CD14-positive monocyte (primary cell): ENCODE measurements at regions not wholly inside any gene's neighbourhood (a gene's known extent, or its start where the extent isn't known, plus 50 kb on each side); places are given as distances from the start of the nearest gene placed in this dataset.
A peak's percentile ranks its signal among the peaks of the same experiment; 100 is the strongest.

Source experiments
- DNase-seq, 3 donors: peaks; one replicate each; pipeline ENCODE4 v3.0.0-alpha.2; 2011 to 2022
- H2AFZ ChIP-seq: 2 replicates; pipeline ENCODE4 v1.6.0; 2012; ENCODE audit warnings: mild to moderate bottlenecking, low read depth, low read length, inconsistent platforms; ENCODE audit not compliant: insufficient read depth, poor library complexity, severe bottlenecking
- H3K27ac ChIP-seq, 2 donors: 1 replicate in 1 of 2; 2 replicates in 1 of 2; pipeline ENCODE4 v1.5.1; 2012 to 2013; ENCODE audit warnings: low read length in 2 of 2, control low read depth in 1 of 2, inconsistent platforms in 1 of 2, low read depth in 1 of 2, mild to moderate bottlenecking in 1 of 2
- H3K27me3 ChIP-seq, 2 donors: one replicate each; pipeline versions ENCODE4 v1.6.0 to v1.6.1; 2011 to 2013; ENCODE audit warnings: low read length in 2 of 2; ENCODE audit not compliant: control insufficient read depth in 2 of 2, insufficient read depth in 2 of 2
- H3K36me3 ChIP-seq, 2 donors: replicated peaks in 1 of 2; 1 replicate in 1 of 2; 2 replicates in 1 of 2; pipeline versions ENCODE4 v1.5.1 to v1.6.1; 2012 to 2013; ENCODE audit warnings: low read length in 2 of 2, control low read depth in 1 of 2, inconsistent platforms in 1 of 2, mild to moderate bottlenecking in 1 of 2; ENCODE audit not compliant: insufficient read depth in 2 of 2, control insufficient read depth in 1 of 2
- H3K4me1 ChIP-seq, 2 donors: 1 replicate in 1 of 2; 2 replicates in 1 of 2; pipeline versions ENCODE4 v1.5.1 to v1.6.1; 2012 to 2013; ENCODE audit warnings: low read length in 2 of 2, control low read depth in 1 of 2, inconsistent platforms in 1 of 2, mild to moderate bottlenecking in 1 of 2, moderate library complexity in 1 of 2; ENCODE audit not compliant: insufficient read depth in 2 of 2, control insufficient read depth in 1 of 2
- H3K4me2 ChIP-seq: replicated peaks from 2 replicates; pipeline ENCODE3; 2012; ENCODE audit warnings: low read length, moderate library complexity, mild to moderate bottlenecking; ENCODE audit not compliant: poor library complexity, severe bottlenecking; ENCODE audit errors: extremely low read depth
- H3K4me3 ChIP-seq, 3 experiments: fragments of 200-600 bp in 1 of 3; sonication (generic) in 1 of 3; replicated peaks in 1 of 3; 1 replicate in 2 of 3; 2 replicates in 1 of 3; pipeline ENCODE4 v1.5.1; 2011 to 2013; ENCODE audit warnings: low read length in 3 of 3, mild to moderate bottlenecking in 3 of 3, control low read depth in 2 of 3, low read depth in 2 of 3, inconsistent platforms in 1 of 3, moderate library complexity in 1 of 3
- H3K79me2 ChIP-seq: 2 replicates; pipeline ENCODE4 v1.6.0; 2012; ENCODE audit warnings: mild to moderate bottlenecking, control low read depth, inconsistent platforms, low read length, moderate library complexity; ENCODE audit not compliant: insufficient read depth
- H3K9ac ChIP-seq: 2 replicates; pipeline ENCODE4 v1.6.0; 2017; ENCODE audit warnings: low read length, mild to moderate bottlenecking; ENCODE audit not compliant: insufficient read depth, poor library complexity, severe bottlenecking
- H3K9me3 ChIP-seq, 2 donors: replicated peaks in 1 of 2; 1 replicate in 1 of 2; 2 replicates in 1 of 2; pipeline versions ENCODE4 v1.5.1 to v1.6.1; 2012 to 2013; ENCODE audit warnings: low read length in 2 of 2, control low read depth in 1 of 2; ENCODE audit not compliant: control insufficient read depth in 1 of 2, insufficient read depth in 1 of 2
- H4K20me1 ChIP-seq: 2 replicates; pipeline ENCODE4 v1.6.0; 2012; ENCODE audit warnings: mild to moderate bottlenecking, low read length, control low read depth, moderate library complexity; ENCODE audit not compliant: insufficient read depth
- H3K27ac Mint-ChIP-seq, 7 donors: one replicate each; pipeline ENCODE4 v1.8.0; 2020; ENCODE audit warnings: mild to moderate bottlenecking in 7 of 7, mixed read lengths in 7 of 7, moderate library complexity in 6 of 7, inconsistent platforms in 2 of 7
- H3K27me3 Mint-ChIP-seq, 3 donors: one replicate each; pipeline ENCODE4 v1.8.0; 2021 to 2022; ENCODE audit warnings: low read depth in 3 of 3, mild to moderate bottlenecking in 3 of 3, mixed read lengths in 3 of 3, moderate library complexity in 3 of 3, inconsistent platforms in 1 of 3
- H3K36me3 Mint-ChIP-seq, 2 donors: one replicate each; pipeline ENCODE4 v1.8.0; 2020; ENCODE audit warnings: mixed read lengths in 2 of 2, inconsistent platforms in 1 of 2, mild to moderate bottlenecking in 1 of 2
- H3K4me1 Mint-ChIP-seq: one replicate; pipeline ENCODE4 v1.8.0; 2020; ENCODE audit warnings: mild to moderate bottlenecking, mixed read lengths
- H3K4me3 Mint-ChIP-seq, 2 donors: one replicate each; pipeline ENCODE4 v1.8.0; 2020; ENCODE audit warnings: mild to moderate bottlenecking in 2 of 2, mixed read lengths in 2 of 2, moderate library complexity in 1 of 2
- H3K9me3 Mint-ChIP-seq, 7 donors: one replicate each; pipeline ENCODE4 v1.8.0; 2020 to 2022; ENCODE audit warnings: mixed read lengths in 7 of 7, mild to moderate bottlenecking in 6 of 7, moderate library complexity in 6 of 7, inconsistent platforms in 2 of 7
- WGBS: methylation state at CpG from one replicate; pipeline ENCODE4 v1.1.5; 2013; ENCODE audit warnings: missing lambda C conversion rate; ENCODE audit not compliant: insufficient coverage; 5-methylcytosine and 5-hydroxymethylcytosine counted together
- intact Hi-C, 2 donors: fragments of 100-400 bp; cut with micrococcal nuclease; formaldehyde crosslinking; loops; one replicate each; pipeline versions ENCODE4 v1.15.0 to v1.15.1; 2023
- TF ChIP-seq, protein P1 (sequence below): fragments of 200-600 bp; IDR thresholded peaks from one replicate; pipeline ENCODE4 v1.8.0; 2022; ENCODE audit warnings: antibody characterized with exemption, mild to moderate bottlenecking

DNA sequence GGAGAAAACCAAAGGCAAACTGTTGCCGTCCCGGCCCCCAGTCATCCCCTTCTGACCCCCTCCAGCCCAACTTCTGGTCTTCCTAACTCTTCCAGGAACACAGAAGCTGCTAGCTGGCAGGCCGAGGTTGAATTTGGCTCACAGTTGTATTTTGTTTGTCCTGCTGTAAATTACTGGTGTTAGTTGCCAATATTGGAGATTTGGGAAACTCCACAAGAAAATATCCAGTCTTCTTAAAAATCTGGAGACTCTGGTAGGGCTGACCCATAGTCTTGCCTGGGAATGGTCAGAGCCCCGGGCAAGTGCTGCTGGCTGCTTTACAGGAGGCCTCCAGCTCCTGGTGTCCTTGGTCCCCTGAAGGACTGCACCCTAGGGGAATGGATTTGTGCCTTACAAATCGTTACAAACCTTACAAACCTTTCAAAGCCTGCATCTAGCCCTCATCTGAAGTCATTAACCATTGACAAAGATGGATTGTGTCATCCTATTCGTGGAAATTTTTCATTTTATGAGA, 112.0 kb upstream of the MCTP2 start:
- Mint-ChIP-seq H3K4me3 (no peak overlapping the region), H3K9me3 (no peaks in the 10 kb centered on the region), H3K27ac (no peak overlapping the region), H3K4me1 (peaks cover 8% of the 10 kb centered on the region), H3K36me3 (no peaks in the 10 kb centered on the region), H3K27me3 (peaks cover 0 to 2% (median 0%) of the 10 kb centered on the region in 3 donors)
- TF ChIP-seq, protein P1, sequence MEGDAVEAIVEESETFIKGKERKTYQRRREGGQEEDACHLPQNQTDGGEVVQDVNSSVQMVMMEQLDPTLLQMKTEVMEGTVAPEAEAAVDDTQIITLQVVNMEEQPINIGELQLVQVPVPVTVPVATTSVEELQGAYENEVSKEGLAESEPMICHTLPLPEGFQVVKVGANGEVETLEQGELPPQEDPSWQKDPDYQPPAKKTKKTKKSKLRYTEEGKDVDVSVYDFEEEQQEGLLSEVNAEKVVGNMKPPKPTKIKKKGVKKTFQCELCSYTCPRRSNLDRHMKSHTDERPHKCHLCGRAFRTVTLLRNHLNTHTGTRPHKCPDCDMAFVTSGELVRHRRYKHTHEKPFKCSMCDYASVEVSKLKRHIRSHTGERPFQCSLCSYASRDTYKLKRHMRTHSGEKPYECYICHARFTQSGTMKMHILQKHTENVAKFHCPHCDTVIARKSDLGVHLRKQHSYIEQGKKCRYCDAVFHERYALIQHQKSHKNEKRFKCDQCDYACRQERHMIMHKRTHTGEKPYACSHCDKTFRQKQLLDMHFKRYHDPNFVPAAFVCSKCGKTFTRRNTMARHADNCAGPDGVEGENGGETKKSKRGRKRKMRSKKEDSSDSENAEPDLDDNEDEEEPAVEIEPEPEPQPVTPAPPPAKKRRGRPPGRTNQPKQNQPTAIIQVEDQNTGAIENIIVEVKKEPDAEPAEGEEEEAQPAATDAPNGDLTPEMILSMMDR, result no peak
- Histone ChIP-seq H4K20me1 (no peaks in the 10 kb centered on the region), H3K27me3 (no peaks in the 10 kb centered on the region), H3K4me2 (no peak overlapping the region), H3K79me2 (no peaks in the 10 kb centered on the region), H2AFZ (peak overlapping the region; percentile 45), H3K9ac (no peak overlapping the region), H3K4me1 (peaks cover 9 to 11% of the 10 kb centered on the region in 2 donors), H3K4me3 (no peak overlapping the region), H3K9me3 (no peaks in the 10 kb centered on the region), H3K36me3 (no peaks in the 10 kb centered on the region), H3K27ac (no peak overlapping the region)
- no peak for DNase-seq
- WGBS, result 70% methylated on average over 2 of the region's 6 CpGs
- intact Hi-C loops, result no loop called here

DNA sequence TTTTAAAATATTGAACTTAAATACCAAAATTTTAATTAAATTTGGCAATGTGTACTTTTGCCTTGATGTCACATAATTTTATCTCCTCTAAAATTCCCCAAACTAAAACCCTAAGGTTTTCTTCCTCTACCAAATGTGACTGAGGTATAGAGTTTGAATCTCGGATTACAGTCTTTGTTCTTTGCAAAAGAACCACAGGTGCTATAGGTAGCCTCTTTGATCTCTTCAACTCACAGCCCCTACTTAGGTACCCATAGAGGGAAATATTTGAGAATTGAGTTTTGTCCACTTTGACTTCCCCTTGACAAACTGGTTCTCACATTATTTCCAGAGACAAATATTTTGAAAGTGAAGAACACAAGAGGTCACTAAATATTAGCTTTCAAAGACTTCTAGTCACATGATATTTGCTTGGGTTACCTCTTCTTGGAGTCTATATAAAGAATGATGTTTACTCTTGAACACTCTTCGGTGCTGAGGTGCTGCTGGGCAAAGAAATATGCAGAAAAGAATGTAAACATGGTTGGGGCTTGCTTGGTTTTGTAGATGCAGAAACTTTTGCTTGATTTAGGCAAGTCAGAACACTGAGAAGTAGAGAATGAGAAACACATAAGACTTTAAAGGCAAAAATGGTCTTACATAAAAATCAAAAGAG, 120.8 kb upstream of the MCTP2 start:
- no peak overlapping the region for H3K27ac Mint-ChIP-seq
- H3K4me3 Mint-ChIP-seq, result no peak overlapping the region
- TF ChIP-seq, protein P1, result no peak
- Histone ChIP-seq H3K4me3 (no peak overlapping the region), H2AFZ (no peak overlapping the region), H4K20me1 (no peaks in the 10 kb centered on the region), H3K27ac (no peak overlapping the region), H3K79me2 (no peaks in the 10 kb centered on the region), H3K36me3 (no peaks in the 10 kb centered on the region), H3K27me3 (no peaks in the 10 kb centered on the region), H3K9me3 (no peaks in the 10 kb centered on the region), H3K4me1 (no peaks in the 10 kb centered on the region), H3K4me2 (no peak overlapping the region), H3K9ac (no peak overlapping the region)
- H3K9me3 Mint-ChIP-seq, result no peaks in the 10 kb centered on the region
- intact Hi-C loops, result no loop called here
- no peaks in the 10 kb centered on the region for H3K36me3 Mint-ChIP-seq
- peaks cover 4 to 7% (median 6%) of the 10 kb centered on the region in 3 donors for H3K27me3 Mint-ChIP-seq
- WGBS, result no CpG with 5 or more reads among the region's 2 CpGs
- DNase-seq, result no peak
- H3K4me1 Mint-ChIP-seq, result no peaks in the 10 kb centered on the region
